WTC11 (cell line): ENCODE measurements at regions not wholly inside any gene's neighbourhood (a gene's known extent, or its start where the extent isn't known, plus 50 kb on each side); places are given as distances from the start of the nearest gene placed in this dataset.
"Not testable (repeated sequence)": the region's sequence is repeated elsewhere in the genome, so short reads cannot be mapped to it uniquely, and the experiment has no call there.

ENCODE experiments used
- ATAC-seq: fragments of 200-7000 bp; cut with Tn5 transposase; 2 replicates; pipeline ENCODE4 v1.10.0; 2021; ENCODE audit warnings: mild to moderate bottlenecking, moderate library complexity
- CTCF ChIA-PET: fragments of 300-600 bp; sonication (Branson Sonifier 250); formaldehyde crosslinking; loops from one replicate; lab custom pipeline; 2021; ENCODE audit warnings: antibody characterized with exemption; lab: Charles Lee
- POLR2A ChIA-PET: fragments of 350-600 bp; sonication (Branson Sonifier 250); formaldehyde crosslinking; loops from one replicate; lab custom pipeline; 2021; ENCODE audit warnings: antibody characterized with exemption; lab: Charles Lee
- DNase-seq: peaks from one replicate; pipeline ENCODE4 v3.0.0; 2021; ENCODE audit warnings: low spot score
- H3K27ac Mint-ChIP-seq: 2 replicates; pipeline ENCODE4 v1.8.0; 2021; ENCODE audit warnings: mixed read lengths
- H3K27me3 Mint-ChIP-seq: 2 replicates; pipeline ENCODE4 v1.8.0; 2021; ENCODE audit warnings: low read depth, mild to moderate bottlenecking, moderate library complexity, mixed read lengths
- H3K36me3 Mint-ChIP-seq: 2 replicates; pipeline ENCODE4 v1.8.0; 2021; ENCODE audit warnings: mixed read lengths
- H3K4me1 Mint-ChIP-seq: 2 replicates; pipeline ENCODE4 v1.8.0; 2022; ENCODE audit warnings: mixed read lengths
- H3K4me3 Mint-ChIP-seq: 2 replicates; pipeline ENCODE4 v1.8.0; 2021; ENCODE audit warnings: mild to moderate bottlenecking, moderate library complexity, mixed read lengths
- H3K9me3 Mint-ChIP-seq: 2 replicates; pipeline ENCODE4 v1.8.0; 2021; ENCODE audit warnings: mixed read lengths
- FOXJ3 ChIP-seq: sonication (generic); formaldehyde crosslinking; IDR thresholded peaks from 2 replicates; pipeline ENCODE4 v1.9.0; 2021; ENCODE audit warnings: missing genetic modification reagents, mild to moderate bottlenecking, borderline replicate concordance
- FOXK1 ChIP-seq: sonication (generic); formaldehyde crosslinking; IDR thresholded peaks from 2 replicates; pipeline ENCODE4 v1.8.0; 2022; ENCODE audit warnings: mild to moderate bottlenecking, moderate library complexity, missing genetic modification reagents
- JAZF1 ChIP-seq: fragments of 250-450 bp; sonication (Bioruptor Pico); IDR thresholded peaks from 2 replicates; pipeline ENCODE4 v1.9.0; 2021; ENCODE audit warnings: moderate library complexity, mild to moderate bottlenecking, inconsistent platforms
- MXD4 ChIP-seq: fragments of 250-450 bp; sonication (Bioruptor Pico); IDR thresholded peaks from 2 replicates; pipeline ENCODE4 v1.8.0; 2021; ENCODE audit warnings: mild to moderate bottlenecking, moderate library complexity, borderline replicate concordance
- MYBL2 ChIP-seq: sonication (generic); formaldehyde crosslinking; IDR thresholded peaks from 2 replicates; pipeline ENCODE4 v1.8.1; 2023; ENCODE audit warnings: mild to moderate bottlenecking, moderate library complexity, missing genetic modification reagents
- RORB ChIP-seq: fragments of 250-450 bp; sonication (Bioruptor Pico); IDR thresholded peaks from 2 replicates; pipeline ENCODE4 v1.9.0; 2021; ENCODE audit warnings: mild to moderate bottlenecking
- SMAD4 ChIP-seq: sonication (generic); formaldehyde crosslinking; IDR thresholded peaks from 2 replicates; pipeline ENCODE4 v1.8.0; 2022; ENCODE audit warnings: mild to moderate bottlenecking, missing genetic modification reagents
- SP1 ChIP-seq: sonication (generic); formaldehyde crosslinking; conservative IDR thresholded peaks from 2 replicates; pipeline ENCODE4 v1.8.1; 2022; ENCODE audit warnings: missing genetic modification reagents
- TEAD1 ChIP-seq: sonication (generic); formaldehyde crosslinking; IDR thresholded peaks from 2 replicates; pipeline ENCODE4 v1.8.0; 2022; ENCODE audit warnings: mild to moderate bottlenecking, missing genetic modification reagents
- TP53 ChIP-seq: sonication (generic); formaldehyde crosslinking; IDR thresholded peaks from 2 replicates; pipeline ENCODE4 v1.8.1; 2023; ENCODE audit warnings: mild to moderate bottlenecking, missing genetic modification reagents
- ZBTB21 ChIP-seq: sonication (generic); formaldehyde crosslinking; IDR thresholded peaks from 2 replicates; pipeline ENCODE4 v1.8.1; 2023; ENCODE audit warnings: mild to moderate bottlenecking, missing genetic modification reagents, borderline replicate concordance
- ZNF671 ChIP-seq: fragments of 250-450 bp; sonication (Bioruptor Pico); IDR thresholded peaks from 2 replicates; pipeline ENCODE4 v1.8.0; 2021; ENCODE audit warnings: mild to moderate bottlenecking
- TF ChIP-seq, protein P1 (sequence below): sonication (generic); formaldehyde crosslinking; IDR thresholded peaks from 2 replicates; pipeline ENCODE4 v1.8.1; 2023; ENCODE audit warnings: mild to moderate bottlenecking, missing genetic modification reagents, moderate library complexity
- TF ChIP-seq, protein P2 (sequence below): fragments of 250-450 bp; sonication (Bioruptor Pico); IDR thresholded peaks from 2 replicates; pipeline ENCODE4 v1.9.0; 2021; ENCODE audit warnings: mild to moderate bottlenecking
- TF ChIP-seq, protein P3 (sequence below): sonication (generic); formaldehyde crosslinking; IDR thresholded peaks from 2 replicates; pipeline ENCODE4 v1.8.0; 2022; ENCODE audit warnings: mild to moderate bottlenecking, missing genetic modification reagents
- TF ChIP-seq, protein P4 (sequence below): sonication (generic); formaldehyde crosslinking; IDR thresholded peaks from 2 replicates; pipeline ENCODE4 v1.8.1; 2023; ENCODE audit warnings: mild to moderate bottlenecking, moderate library complexity, missing genetic modification reagents
- TF ChIP-seq, protein P5 (sequence below): sonication (generic); formaldehyde crosslinking; IDR thresholded peaks from 2 replicates; pipeline ENCODE4 v1.8.0; 2023; ENCODE audit warnings: mild to moderate bottlenecking, missing genetic modification reagents
- TF ChIP-seq, protein P6 (sequence below): sonication (generic); formaldehyde crosslinking; IDR thresholded peaks from 2 replicates; pipeline ENCODE4 v1.8.1; 2023; ENCODE audit warnings: mild to moderate bottlenecking, missing genetic modification reagents
- TF ChIP-seq, protein P7 (sequence below): sonication (generic); formaldehyde crosslinking; IDR thresholded peaks from 2 replicates; pipeline ENCODE4 v1.8.1; 2023; ENCODE audit warnings: mild to moderate bottlenecking, missing genetic modification reagents, moderate library complexity

DNA sequence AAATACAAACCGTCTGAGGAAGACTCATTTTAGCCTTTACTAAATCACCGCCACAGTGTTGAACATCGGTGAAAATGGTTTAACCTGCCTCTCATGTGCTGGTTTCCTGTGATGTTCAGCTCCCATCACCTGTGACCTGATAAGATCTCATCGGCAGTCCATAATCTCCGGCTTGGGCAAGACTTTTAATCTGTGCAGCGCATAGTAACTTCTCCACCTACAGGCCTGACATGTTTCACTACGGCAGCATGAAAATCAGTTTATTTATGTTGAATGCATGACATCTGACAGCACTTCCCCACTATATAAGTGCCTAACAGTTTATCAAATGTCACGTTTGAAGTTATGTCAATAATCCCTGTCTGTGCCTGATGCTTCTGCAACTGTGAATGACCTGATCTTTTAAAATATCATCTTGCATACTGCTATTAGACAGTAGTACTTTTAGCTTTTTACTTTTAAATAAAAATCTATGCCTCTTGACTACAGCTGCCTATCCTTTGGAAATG, 1919.8 kb upstream of the AGA start:
- peaks cover 2% of the 10 kb centered on the region for H3K36me3 Mint-ChIP-seq
- peaks cover 5% of the 10 kb centered on the region for H3K9me3 Mint-ChIP-seq
- no peak overlapping the region for H3K4me3 Mint-ChIP-seq
- H3K4me1 Mint-ChIP-seq = no peaks in the 10 kb centered on the region
- CTCF ChIA-PET = no interaction called here
- no peak overlapping the region for H3K27ac Mint-ChIP-seq
- TF ChIP-seq FOXJ3 (CRISPR knock-in tag) (no peak), RORB (CRISPR knock-in tag) (no peak)
- no peak for DNase-seq
- POLR2A ChIA-PET = no interaction called here
- H3K27me3 Mint-ChIP-seq = no peaks in the 10 kb centered on the region
- no peak for ATAC-seq

DNA sequence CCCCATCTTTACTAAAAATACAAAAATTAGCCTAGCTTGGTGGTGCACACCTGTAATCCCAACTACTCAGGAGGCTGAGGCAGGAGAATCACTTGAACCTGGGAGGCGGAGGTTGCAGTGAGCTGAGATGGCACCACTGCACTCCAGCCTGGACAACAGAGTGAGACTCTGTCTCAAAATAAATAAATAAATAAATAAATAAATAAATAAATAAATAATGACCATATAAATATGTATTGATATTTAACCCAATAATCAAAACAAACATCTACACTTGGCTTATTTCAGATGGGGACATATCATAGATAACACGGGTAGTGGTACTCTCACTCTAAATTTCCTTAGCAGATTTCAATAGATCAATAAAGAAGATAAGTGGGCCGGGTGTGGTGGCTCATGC, 1923.7 kb upstream of the AGA start:
- H3K4me1 Mint-ChIP-seq, H3K9me3 Mint-ChIP-seq, CTCF ChIA-PET, DNase-seq, ATAC-seq, H3K4me3 Mint-ChIP-seq, POLR2A ChIA-PET, H3K36me3 Mint-ChIP-seq, H3K27ac Mint-ChIP-seq, H3K27me3 Mint-ChIP-seq: not testable (repeated sequence)

DNA sequence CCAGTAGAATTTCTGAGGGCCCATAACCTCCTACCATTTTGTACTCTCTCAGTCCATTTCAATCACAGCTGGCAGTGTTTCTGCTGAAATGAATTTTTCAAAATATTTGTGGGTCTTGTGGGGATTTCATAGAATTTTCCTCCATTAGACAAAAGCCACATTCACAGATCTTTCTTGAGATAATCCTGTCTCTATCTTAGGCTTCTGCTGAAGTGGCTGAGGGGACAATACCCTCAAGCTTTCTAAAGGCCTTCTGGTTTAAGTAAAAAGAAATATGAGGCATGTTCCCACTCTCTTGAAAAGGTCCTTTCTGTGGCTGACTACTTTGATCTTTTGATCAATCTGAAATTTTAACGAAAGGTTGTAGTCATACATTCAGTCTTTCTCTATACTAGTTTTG, 1930.0 kb upstream of the AGA start:
- ATAC-seq = no peak
- no peak overlapping the region for H3K27ac Mint-ChIP-seq
- no peak for DNase-seq
- peaks cover 7% of the 10 kb centered on the region for H3K9me3 Mint-ChIP-seq
- ChIA-PET POLR2A (interaction anchor here (0.5 kb wide), 1 partner anchor 862 kb away, joined by 3 read pairs; no protein-coding TSS in a partner anchor), CTCF (no interaction called here)
- peaks cover 16% of the 10 kb centered on the region; the same call in 1 of the 2 replicates for H3K4me1 Mint-ChIP-seq
- no peaks in the 10 kb centered on the region for H3K36me3 Mint-ChIP-seq
- no peaks in the 10 kb centered on the region for H3K27me3 Mint-ChIP-seq
- no peak overlapping the region for H3K4me3 Mint-ChIP-seq
- TF ChIP-seq MXD4 (CRISPR knock-in tag) = no peak
- no peak for TF ChIP-seq MYBL2 (CRISPR knock-in tag)
- no peak for TF ChIP-seq ZNF671 (CRISPR knock-in tag)
- TF ChIP-seq, protein P1, sequence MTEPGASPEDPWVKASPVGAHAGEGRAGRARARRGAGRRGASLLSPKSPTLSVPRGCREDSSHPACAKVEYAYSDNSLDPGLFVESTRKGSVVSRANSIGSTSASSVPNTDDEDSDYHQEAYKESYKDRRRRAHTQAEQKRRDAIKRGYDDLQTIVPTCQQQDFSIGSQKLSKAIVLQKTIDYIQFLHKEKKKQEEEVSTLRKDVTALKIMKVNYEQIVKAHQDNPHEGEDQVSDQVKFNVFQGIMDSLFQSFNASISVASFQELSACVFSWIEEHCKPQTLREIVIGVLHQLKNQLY (CRISPR knock-in tag) = no peak
- TF ChIP-seq TEAD1 (CRISPR knock-in tag) = no peak

DNA sequence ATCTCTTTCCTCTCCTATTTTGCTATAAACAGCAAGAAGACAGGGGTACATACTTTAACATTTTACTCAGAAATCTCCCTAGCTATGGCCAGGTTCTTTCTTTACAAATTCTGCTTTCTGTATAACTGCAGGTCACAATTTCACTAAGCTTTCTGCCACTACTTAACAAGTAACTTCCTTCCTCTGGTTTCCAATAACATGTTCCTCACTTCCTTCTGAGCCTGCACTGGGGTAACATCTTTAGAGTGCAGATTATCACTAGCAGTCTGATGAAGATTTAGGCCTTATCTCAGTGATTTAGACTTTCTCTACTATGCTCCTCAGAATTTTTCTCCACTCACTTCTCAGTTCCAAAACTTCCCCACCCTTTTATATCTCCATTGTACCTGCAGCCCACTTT, 1930.5 kb upstream of the AGA start:
- CTCF ChIA-PET = no interaction called here
- H3K27ac Mint-ChIP-seq = no peak overlapping the region
- H3K4me1 Mint-ChIP-seq = peaks cover 16% of the 10 kb centered on the region; the same call in 1 of the 2 replicates
- peaks cover 7% of the 10 kb centered on the region for H3K9me3 Mint-ChIP-seq
- POLR2A ChIA-PET = interaction anchor here (0.5 kb wide), 1 partner anchor 863 kb away, joined by 3 read pairs; no protein-coding TSS in a partner anchor
- no peaks in the 10 kb centered on the region for H3K36me3 Mint-ChIP-seq
- DNase-seq (no peak), ATAC-seq (no peak)
- no peak overlapping the region for H3K4me3 Mint-ChIP-seq
- no peaks in the 10 kb centered on the region for H3K27me3 Mint-ChIP-seq
- TF ChIP-seq, protein P2, sequence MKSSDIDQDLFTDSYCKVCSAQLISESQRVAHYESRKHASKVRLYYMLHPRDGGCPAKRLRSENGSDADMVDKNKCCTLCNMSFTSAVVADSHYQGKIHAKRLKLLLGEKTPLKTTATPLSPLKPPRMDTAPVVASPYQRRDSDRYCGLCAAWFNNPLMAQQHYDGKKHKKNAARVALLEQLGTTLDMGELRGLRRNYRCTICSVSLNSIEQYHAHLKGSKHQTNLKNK = no peak
- TF ChIP-seq, protein P3, sequence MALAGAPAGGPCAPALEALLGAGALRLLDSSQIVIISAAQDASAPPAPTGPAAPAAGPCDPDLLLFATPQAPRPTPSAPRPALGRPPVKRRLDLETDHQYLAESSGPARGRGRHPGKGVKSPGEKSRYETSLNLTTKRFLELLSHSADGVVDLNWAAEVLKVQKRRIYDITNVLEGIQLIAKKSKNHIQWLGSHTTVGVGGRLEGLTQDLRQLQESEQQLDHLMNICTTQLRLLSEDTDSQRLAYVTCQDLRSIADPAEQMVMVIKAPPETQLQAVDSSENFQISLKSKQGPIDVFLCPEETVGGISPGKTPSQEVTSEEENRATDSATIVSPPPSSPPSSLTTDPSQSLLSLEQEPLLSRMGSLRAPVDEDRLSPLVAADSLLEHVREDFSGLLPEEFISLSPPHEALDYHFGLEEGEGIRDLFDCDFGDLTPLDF (CRISPR knock-in tag) = no peak
- TF ChIP-seq, protein P4, sequence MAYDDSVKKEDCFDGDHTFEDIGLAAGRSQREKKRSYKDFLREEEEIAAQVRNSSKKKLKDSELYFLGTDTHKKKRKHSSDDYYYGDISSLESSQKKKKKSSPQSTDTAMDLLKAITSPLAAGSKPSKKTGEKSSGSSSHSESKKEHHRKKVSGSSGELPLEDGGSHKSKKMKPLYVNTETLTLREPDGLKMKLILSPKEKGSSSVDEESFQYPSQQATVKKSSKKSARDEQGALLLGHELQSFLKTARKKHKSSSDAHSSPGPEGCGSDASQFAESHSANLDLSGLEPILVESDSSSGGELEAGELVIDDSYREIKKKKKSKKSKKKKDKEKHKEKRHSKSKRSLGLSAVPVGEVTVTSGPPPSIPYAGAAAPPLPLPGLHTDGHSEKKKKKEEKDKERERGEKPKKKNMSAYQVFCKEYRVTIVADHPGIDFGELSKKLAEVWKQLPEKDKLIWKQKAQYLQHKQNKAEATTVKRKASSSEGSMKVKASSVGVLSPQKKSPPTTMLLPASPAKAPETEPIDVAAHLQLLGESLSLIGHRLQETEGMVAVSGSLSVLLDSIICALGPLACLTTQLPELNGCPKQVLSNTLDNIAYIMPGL (CRISPR knock-in tag) = no peak
- TF ChIP-seq, protein P5, sequence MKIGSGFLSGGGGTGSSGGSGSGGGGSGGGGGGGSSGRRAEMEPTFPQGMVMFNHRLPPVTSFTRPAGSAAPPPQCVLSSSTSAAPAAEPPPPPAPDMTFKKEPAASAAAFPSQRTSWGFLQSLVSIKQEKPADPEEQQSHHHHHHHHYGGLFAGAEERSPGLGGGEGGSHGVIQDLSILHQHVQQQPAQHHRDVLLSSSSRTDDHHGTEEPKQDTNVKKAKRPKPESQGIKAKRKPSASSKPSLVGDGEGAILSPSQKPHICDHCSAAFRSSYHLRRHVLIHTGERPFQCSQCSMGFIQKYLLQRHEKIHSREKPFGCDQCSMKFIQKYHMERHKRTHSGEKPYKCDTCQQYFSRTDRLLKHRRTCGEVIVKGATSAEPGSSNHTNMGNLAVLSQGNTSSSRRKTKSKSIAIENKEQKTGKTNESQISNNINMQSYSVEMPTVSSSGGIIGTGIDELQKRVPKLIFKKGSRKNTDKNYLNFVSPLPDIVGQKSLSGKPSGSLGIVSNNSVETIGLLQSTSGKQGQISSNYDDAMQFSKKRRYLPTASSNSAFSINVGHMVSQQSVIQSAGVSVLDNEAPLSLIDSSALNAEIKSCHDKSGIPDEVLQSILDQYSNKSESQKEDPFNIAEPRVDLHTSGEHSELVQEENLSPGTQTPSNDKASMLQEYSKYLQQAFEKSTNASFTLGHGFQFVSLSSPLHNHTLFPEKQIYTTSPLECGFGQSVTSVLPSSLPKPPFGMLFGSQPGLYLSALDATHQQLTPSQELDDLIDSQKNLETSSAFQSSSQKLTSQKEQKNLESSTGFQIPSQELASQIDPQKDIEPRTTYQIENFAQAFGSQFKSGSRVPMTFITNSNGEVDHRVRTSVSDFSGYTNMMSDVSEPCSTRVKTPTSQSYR = no peak
- TF ChIP-seq SP1 (CRISPR knock-in tag) (no peak), JAZF1 (CRISPR knock-in tag) (no peak), ZBTB21 (no peak), FOXK1 (CRISPR knock-in tag) (no peak), TP53 (CRISPR knock-in tag) (no peak), SMAD4 (CRISPR knock-in tag) (no peak)
- TF ChIP-seq, protein P6, sequence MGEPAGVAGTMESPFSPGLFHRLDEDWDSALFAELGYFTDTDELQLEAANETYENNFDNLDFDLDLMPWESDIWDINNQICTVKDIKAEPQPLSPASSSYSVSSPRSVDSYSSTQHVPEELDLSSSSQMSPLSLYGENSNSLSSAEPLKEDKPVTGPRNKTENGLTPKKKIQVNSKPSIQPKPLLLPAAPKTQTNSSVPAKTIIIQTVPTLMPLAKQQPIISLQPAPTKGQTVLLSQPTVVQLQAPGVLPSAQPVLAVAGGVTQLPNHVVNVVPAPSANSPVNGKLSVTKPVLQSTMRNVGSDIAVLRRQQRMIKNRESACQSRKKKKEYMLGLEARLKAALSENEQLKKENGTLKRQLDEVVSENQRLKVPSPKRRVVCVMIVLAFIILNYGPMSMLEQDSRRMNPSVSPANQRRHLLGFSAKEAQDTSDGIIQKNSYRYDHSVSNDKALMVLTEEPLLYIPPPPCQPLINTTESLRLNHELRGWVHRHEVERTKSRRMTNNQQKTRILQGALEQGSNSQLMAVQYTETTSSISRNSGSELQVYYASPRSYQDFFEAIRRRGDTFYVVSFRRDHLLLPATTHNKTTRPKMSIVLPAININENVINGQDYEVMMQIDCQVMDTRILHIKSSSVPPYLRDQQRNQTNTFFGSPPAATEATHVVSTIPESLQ = no peak
- TF ChIP-seq, protein P7, sequence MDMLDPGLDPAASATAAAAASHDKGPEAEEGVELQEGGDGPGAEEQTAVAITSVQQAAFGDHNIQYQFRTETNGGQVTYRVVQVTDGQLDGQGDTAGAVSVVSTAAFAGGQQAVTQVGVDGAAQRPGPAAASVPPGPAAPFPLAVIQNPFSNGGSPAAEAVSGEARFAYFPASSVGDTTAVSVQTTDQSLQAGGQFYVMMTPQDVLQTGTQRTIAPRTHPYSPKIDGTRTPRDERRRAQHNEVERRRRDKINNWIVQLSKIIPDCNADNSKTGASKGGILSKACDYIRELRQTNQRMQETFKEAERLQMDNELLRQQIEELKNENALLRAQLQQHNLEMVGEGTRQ (CRISPR knock-in tag) = no peak
- TF ChIP-seq, protein P1 (CRISPR knock-in tag) = no peak
